ENCODE measurements at regions not wholly inside any gene's neighbourhood (a gene's known extent, or its start where the extent isn't known, plus 50 kb on each side); places are given as distances from the start of the nearest gene placed in this dataset.
A peak's percentile ranks its signal among the peaks of the same experiment; 100 is the strongest.
"Not testable (repeated sequence)": the region's sequence is repeated elsewhere in the genome, so short reads cannot be mapped to it uniquely, and the experiment has no call there.

DNA sequence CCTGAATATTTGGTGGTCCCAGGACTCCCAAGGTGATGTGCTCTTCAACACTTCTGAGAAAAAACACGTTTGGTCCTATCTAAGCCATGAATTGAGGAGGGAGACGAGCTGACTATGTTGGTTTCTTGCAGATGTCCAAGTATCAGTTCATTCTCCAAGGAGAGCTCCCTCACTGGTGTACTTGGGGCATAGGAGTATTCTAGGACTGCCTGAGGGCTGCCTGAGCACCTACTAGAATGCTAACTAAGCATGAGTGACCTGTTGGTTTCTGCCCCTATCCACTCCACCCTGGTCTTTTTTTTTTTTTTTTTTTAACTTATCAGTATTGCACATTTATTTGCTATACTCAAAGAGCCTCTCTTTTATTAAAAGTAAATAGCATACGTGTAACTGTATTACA lies 200.5 kb upstream of the FANCL start:
- no peak for DNase-seq (ENCODE audit: low spot score)

DNA sequence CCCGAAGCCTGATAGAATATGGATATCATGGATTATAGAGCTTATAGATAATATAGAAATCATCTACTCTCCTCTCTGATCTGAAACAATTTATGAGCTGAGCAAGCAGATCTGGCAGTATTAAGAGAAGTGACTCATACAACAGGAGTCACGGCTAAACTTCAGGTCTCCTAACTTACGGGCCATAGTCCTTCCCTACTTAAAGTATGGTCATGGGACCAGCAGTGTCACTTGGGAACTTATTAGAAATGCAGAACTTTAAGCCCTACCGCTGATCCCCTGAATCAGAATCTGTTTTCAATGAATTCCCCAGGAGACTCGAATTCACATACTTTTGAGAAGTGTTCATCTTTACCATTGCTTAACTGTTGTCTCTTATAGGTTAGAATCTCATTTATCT lies 195.7 kb upstream of the FANCL start:
- DNase-seq (ENCODE audit: low spot score) = no peak

DNA sequence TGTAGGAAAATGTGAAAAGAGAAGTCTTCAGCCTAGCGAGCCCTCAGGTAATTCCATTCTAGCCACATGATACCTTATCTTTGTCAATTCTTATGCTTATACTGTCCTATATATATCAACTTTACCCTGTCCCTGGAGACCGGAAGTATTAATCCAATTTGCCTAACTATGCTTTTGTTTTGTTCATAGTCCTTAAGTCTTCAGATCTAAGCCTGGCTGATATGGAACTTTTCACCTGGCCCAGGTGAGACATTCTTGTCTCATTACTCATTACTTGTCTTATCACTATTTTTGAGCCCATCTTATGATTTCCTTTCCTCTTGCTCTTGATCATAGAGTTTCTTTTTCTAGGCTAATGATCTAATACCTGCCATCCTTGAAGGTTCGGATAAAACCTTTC lies 194.1 kb upstream of the FANCL start:
- DNase-seq (ENCODE audit: low spot score) = no peak

DNA sequence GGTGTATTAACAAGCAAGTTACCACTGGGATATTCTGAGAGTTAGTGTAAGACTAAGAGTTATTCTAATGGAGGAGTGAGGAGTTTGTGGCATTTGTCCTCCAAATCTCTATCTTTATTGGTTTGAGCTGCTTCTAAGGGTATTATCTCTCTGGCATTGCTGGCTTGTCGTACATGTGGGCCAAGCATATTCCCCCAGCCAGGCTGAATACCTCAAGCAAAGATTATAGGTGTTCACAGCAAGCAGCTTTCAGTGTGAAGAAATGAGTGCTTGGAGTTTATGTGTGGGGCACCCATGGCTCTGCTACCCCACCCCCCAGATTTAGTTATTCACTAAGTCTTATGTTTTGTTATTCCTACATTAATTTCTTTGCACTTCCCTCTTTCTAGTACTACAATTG lies 193.6 kb upstream of the FANCL start:
- DNase-seq (ENCODE audit: low spot score) = no peak

DNA sequence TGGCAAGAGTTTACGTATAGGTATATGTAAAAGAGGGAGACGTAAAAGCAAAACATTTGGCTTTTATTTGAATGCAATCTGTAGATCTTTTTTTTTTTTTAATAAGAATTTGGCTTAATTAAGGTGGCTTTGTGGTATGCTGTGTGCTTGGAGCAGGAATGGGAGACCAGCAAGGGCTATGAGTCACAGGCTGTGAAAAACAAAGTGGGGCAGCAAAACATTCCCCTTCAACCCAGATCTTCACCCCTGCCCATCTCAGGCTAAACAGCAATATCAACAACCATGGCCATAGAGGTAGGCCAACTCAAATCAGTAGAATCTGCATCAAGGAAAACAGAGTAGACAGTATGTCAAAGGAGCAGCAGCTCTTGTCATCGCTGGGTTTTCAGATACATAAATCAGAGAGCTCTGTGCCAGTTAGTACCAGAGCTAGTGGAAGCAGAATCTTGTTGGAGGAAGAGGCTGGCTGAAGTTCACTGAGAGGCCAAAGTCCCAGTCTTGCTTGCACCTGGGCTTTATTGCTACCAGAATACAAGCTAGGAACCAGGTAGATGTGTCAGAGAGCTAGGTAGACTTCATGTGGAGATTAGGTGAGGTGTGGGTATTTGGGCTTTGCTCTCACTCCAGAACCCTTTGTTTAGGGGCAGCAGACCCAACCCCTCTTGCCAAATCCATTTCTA lies 191.5 kb upstream of the FANCL start:
- DNase-seq (ENCODE audit: low spot score) = no peak

DNA sequence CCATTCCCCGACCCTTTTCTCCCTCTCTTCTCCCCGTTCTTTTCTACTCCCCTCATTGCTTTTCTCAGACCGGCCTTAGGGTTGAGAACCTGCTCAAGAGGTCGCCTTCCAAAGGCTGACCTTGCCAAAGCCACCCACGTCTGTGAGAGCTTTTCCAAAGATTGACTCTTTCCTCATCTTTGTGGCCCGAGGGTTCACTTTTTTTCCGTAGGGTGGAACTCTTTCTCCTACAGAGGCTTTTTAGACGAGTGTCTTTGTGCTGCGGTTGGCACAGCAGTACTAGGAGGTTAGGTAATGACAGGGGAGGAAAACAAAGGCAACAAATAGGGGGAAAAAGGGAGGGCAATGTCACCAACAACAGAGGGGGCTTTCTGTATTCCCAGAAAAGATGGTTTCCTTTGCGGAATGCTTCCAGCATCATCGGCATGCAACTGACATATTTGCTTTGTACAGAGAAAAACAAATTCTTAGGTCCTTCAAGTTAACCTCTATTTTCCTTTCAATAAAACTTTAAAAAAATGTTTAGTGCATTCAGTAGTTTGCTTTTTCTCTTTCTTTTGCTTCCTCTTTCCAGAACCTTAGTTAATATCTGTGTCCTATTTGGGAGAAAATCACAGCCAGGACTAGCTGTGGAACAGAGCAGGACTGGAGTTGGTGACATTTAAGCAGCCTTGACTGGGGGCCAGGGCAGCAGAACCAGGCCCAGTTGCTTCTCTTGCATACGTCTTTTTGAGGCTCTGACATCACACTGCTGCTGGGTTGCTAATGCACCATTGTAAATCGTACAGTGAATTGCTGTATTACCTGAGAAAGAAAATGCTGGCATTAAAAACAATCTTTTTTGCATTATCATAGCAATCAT lies 188.1 kb upstream of the FANCL start:
- DNase-seq (ENCODE audit: low spot score) = no peak

DNA sequence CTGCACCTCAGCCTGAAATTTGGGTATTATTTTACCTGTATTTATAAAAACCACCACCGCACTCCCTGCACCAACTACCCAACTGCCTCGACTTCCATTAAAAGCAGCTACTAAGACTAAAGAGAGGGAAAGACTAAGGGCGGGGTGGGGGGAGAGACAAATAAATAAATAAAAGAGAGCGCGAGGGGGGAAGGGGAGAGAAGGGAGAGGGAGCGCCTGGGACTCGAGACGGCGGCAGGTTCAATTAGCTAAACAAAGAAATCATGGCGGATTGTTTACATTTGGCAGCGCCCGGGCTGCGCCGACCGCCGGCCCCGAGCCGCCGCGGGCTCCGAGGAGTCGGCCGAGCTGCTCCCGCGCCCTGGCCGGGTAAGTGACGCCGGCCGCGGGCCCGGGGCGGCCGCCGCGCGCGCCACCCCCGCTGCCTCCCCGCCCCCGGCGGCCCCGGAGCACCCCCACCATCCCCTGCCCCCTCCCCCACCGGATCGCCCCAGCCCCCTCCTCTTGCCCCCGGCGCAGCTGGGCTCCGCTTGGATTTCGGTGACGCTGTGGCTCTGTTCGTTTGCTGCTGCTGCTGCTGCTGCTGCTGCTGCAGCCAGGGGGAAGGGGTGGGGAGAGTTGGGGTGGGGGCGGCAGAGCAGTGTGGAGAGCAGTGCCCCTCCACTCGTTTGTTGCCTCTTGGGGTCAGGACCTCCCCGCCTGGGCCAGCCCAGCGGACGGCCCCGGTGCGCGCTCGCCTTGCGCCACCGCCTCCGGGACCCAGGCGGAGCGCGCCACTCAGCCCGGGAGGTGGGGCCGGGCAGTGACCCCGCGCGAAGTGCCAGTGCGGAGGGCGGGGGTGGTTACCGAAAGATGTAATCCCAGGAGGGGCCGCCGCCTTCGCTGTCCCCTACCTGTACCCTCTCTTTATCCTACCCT lies 187.2 kb upstream of the FANCL start:
- peak; percentile 88 for DNase-seq (ENCODE audit: low spot score)

DNA sequence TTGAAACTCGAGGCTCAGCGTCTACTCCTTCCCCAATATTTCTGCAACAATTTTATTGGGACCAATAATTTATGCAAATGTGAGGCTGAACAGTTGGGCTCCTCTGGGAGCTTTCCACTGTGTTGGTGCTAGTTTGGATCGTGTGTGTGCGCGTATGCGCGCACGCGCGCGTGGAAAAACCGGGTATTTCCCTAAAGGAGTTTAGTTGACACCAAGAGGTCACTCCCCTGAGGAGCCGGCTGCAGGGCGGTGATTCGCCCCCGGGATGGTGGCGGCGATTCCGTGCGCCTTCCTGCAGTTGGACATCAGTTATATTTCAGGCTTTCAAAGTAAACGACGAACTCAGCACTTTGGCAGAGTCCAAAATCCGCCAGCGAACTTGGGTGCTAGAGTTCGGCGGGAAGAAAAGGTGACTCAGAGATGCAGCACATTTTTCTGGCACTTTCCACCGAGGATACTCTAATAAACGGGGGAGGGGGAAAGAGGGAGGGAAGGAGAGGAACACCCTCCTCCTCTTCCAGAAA lies 186.5 kb upstream of the FANCL start:
- peak; percentile 74 for DNase-seq (ENCODE audit: low spot score)

DNA sequence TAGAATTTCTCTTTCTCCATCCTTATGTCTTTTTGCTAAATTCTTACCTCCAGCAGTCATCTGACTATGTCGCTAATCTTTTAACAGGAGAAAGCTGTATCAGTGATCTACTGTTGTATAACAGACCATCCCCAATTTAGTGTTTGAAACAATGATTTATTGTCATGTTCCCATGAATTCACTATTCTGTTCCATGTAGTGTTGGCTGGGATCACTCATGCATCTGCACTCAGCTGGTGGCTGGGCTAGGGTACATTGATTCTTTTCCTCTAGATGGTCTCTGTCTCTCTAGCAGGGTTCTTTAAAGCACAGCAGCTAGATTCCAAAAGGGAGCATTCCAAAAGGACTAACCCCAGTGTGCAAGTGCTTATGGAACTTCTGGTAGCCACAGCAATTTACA lies 184.2 kb upstream of the FANCL start:
- DNase-seq (ENCODE audit: low spot score) = no peak

DNA sequence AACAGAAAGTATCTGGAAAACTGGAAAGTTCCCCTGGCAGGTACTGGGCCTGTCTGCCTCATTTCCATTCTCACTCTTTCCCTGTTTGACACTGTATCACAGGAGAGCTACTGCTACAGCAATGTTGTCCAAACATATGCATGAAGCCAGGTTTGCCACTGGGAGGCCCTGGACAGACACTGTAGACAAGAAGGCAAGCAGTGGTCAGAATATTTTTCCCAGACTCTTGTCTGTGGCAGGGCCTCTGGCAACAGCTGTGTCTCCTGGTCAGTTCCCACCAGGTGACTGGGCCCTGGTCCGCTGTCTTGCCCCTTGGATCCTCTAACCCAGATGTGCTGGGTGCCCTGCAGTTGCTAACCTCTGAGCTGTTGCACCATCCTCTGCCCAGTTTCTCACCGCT lies 178.9 kb upstream of the FANCL start:
- DNase-seq (ENCODE audit: low spot score) = no peak

DNA sequence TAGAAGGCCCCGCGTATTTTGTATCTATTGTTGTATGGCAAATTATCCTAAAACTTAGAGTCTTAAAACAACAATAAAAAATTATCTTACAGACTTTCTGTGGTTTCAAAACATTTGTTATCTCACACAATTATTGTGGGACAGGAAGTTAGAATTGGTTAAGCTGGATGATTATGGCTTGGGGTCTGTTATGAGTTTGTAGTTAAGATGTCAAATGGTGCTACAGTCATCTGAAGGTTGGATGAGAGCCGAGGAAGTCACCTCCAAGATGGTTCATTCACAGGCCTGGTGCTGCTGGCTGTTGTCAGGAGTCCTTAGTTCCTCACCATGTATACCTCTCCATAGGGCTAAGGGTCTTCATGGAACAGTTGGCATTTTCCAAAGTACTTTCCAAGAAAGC lies 175.6 kb upstream of the FANCL start:
- no peak for DNase-seq (ENCODE audit: low spot score)

DNA sequence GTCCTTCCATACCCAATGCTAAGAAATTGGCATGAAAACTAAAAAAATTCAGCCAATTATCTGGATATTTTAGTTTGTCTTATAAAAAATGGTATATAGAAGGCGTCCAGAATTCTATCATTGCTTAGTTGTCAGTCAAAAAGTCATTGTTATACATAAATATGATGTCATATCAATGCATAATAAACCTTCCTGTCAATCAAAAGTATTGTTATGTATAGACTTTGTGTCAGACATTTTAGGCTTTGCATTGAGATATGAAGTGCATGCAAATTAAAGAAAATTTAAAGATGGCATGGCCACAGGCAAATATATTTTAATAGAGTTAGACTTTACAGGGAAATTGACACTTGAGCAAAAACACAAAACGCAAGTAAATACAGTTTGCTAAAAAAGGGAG lies 173.4 kb upstream of the FANCL start:
- DNase-seq (ENCODE audit: low spot score) = no peak

DNA sequence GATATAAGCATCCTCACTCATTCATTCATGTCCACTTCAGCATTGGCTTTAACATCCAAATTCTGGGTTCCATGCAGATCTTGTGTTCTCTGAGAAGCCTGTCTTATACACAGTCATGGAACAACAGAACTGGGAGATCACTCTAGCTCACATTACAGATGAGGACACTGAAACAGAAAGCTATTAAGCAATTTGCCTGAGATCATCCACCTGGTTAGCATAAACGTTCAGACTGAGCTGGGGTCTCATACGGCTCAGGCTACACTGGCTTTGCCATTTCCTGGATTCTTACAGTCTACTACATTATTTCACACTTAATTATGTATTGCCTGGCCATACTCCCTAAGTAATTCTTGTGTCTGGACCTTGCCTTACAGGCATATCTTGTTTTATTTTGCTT lies 169.4 kb upstream of the FANCL start:
- no peak for DNase-seq (ENCODE audit: low spot score)

DNA sequence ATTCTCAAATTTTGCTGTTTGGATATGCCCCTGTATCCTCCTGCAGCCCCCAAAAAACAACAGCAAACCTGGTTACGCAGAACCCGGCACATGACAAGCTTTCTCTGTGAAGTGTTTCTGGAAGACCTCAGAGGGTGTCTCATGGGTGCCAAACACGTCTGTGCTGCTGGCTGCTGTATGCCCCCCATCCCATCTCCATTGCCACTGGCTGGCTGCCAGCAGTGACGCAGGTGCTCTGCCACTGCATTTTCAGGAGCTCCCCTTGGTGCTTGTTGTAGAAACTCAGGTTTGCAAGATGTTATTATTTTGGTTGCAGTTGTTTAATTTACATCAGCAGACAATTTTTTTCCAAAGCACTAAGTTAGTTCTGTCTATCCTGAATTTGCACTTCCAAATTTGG lies 166.4 kb upstream of the FANCL start:
- DNase-seq (ENCODE audit: low spot score) = no peak

DNA sequence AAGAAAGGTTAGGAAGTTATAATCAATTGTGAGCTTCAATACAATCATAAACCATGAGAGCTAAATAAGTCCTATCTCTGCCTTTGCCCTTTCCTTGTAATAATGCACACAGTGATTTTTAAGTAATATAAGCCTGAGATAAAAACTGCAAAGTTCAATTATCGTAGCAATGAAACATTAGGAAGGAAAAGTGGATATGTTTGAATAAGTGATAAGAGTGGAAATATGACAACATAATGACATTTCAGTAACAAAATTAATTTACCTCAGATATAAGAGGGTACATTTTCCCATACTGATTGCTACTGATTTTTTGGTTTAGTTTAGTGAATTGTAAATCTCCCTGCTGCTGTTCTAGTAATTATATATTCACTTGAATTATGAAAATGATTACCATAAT lies 164.2 kb upstream of the FANCL start:
- no peak for DNase-seq (ENCODE audit: low spot score)

DNA sequence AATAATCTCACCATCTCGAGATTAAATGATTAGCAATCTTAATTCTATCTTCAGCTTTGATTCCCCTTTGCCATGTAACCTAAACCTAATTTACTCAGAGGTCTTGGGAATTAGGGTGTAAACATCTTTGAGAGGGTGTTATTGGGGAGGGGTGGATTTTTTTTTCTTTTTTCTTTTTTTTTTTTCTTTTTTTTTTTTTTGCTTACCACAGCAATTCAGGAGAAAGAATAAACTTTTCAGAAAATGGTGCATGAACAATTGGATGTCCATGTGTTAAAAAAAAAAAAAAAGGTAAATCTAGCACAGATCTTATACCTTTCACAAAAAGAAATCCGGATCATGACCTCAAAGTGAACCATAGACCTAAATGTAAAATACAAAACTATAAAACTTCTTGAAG lies 160.8 kb upstream of the FANCL start:
- no peak for DNase-seq (ENCODE audit: low spot score)

DNA sequence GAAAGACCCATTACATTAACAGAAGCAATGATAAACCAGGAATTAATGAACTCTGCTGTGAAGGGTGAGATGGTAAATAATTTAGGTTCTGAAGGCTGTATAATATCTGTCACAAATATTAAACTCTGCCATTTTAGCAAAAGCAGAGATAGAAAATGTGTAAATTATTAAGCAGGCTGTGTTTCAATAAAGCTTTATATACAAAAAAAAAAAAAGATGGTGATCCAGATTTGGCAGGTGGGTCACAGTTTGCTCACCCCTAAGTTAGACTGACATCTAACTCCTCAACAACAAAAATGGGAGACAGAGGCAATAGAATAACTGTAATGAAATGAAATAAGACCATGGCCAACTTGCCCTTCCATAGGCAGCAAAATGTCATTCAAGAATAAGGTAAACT lies 157.3 kb upstream of the FANCL start:
- no peak for DNase-seq (ENCODE audit: low spot score)

DNA sequence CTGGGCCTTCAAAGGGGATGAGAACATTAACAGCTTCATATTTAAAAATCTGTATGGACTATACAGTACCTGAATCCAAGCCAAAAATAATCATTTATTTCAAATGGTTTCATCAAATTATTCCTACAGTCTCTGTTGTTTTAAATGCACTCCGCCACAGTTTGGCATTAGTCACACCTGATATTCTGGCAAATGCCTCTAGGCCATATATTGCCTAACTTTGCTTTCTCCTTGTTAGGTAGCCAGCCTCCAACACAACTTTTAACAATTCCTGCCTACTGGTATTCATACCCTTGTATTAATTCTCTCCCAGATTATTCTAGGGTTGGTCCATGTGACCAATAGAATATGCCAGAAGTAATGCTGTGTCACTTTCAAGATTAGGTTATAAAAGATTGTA lies 146.6 kb upstream of the FANCL start:
- no peak for DNase-seq (ENCODE audit: low spot score)

DNA sequence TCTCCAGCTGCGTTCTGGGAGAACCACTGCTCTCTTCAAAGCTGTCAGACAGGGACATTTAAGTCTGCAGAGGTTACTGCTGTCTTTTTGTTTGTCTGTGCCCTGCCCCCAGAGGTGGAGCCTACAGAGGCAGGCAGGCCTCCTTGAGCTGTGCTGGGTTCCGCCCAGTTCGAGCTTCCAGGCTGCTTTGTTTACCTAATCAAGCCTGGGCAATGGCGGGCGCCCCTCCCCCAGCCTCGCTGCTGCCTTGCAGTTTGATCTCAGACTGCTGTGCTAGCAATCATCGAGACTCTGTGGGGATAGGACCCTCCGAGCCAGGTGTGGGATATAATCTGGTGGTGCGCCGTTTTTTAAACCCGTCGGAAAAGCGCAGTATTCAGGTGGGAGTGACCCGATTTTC lies 145.8 kb upstream of the FANCL start:
- DNase-seq (ENCODE audit: low spot score) = not testable (repeated sequence)

DNA sequence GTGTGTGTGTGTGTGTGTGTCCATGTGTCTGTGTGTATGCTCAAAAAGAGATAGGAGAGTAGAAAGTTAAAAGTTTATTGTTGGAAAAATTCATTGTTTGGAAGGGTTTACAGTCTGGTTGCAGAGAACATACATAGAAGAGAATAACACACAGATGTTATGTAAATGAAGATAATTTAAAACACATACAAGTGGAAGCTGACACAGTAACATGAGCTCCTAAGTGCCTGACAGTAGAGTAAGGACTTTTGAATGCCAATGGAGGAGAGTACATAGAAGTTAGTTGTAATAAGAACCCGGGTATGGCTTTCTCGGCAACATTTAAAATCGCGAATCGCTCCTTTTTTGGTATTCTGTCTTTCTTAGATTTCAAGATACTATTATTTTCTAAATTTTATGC lies 137.0 kb upstream of the FANCL start:
- DNase-seq (ENCODE audit: low spot score) = no peak

DNA sequence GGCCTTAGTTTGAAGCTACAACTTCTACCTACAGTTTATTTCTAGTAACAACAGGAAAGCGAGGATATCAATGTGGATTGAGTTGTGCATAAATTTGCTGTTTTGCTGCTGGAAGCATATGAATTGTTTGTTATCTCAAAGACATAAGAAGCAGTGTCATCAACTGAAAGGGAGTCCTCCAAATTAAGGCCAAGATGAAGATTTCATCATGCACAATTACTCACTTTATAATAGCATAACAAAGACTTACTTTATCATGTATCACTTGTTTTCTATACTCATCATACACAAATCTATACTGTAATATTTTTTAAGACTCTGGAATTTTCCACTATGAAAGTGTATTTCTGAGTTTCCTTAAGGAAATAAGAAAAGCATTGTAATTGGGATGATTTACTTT lies 136.1 kb upstream of the FANCL start:
- no peak for DNase-seq (ENCODE audit: low spot score)

DNA sequence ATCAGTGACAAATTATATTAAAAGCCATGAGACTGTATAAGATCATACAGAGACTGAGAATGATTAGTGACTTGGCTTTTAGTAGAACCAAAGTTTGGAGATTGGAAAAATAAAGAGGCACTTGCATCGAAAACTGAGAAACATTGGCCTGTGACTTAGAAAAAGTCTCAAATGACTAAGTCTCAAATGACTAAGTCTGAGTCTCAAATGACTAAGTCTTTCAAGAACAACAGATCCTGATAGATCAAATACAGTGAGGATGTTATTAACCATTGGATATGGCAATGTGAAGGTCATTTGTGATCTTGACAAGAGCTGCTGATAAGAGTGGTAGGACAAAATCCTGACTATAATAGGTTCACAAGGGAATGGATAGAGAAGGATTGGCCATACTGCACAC lies 135.5 kb upstream of the FANCL start:
- DNase-seq (ENCODE audit: low spot score) = no peak

DNA sequence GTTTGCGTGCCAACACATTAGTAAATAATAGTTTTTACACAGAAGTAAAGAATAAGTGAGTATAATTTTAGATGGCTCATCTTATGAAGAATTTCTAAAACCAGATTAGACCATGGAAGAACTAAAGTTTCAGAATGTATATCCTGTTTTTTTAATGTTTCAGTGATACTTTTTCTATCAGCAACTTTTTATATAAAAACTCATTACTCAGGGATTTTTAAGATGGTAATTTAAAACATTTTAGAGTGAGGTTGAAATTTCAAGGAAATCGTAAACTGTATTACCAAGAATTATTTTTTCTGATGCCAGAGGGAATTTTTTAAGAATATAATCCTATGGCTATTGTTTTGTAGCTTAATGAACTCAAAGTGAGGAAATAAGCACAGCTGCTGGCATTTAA lies 128.5 kb upstream of the FANCL start:
- no peak for DNase-seq (ENCODE audit: low spot score)

Measured in ecto neural progenitor cell (in vitro differentiated cells).